PFSK-1 (cell line): ENCODE measurements at regions not wholly inside any gene's neighbourhood (a gene's known extent, or its start where the extent isn't known, plus 50 kb on each side); places are given as distances from the start of the nearest gene placed in this dataset.

Experiments
- FOXP2 ChIP-seq: optimal IDR thresholded peaks from 2 replicates; pipeline ENCODE3; 2011; ENCODE audit warnings: borderline replicate concordance, control low read depth, inconsistent platforms; ENCODE audit not compliant: insufficient read depth; ENCODE audit errors: extremely low read length, extremely low read depth
- POLR2AphosphoS5 ChIP-seq: IDR thresholded peaks from 2 replicates; pipeline ENCODE4 v1.6.1; 2012; ENCODE audit warnings: low read depth, mild to moderate bottlenecking, control low read depth, low read length, moderate library complexity
- REST ChIP-seq, 2 experiments: IDR thresholded peaks; 2 replicates each; pipeline versions ENCODE4 v1.6.1 to v1.8.0; 2011 to 2012; ENCODE audit warnings: low read depth in 2 of 2, low read length in 2 of 2, control low read depth in 1 of 2, inconsistent platforms in 1 of 2, mild to moderate bottlenecking in 1 of 2, moderate library complexity in 1 of 2; ENCODE audit not compliant: insufficient read depth in 1 of 2
- SIN3A ChIP-seq: IDR thresholded peaks from 2 replicates; pipeline ENCODE4 v1.6.1; 2012; ENCODE audit warnings: mild to moderate bottlenecking, low read length, moderate library complexity, borderline replicate concordance; ENCODE audit not compliant: insufficient read depth
- TAF1 ChIP-seq: IDR thresholded peaks from 2 replicates; pipeline ENCODE4 v1.6.1; 2012; ENCODE audit warnings: low read length, control low read depth, borderline replicate concordance; ENCODE audit not compliant: insufficient read depth

GRCh38 chr4:112077743-112078142, 67.5 kb upstream of the FAM241A start:
- TF ChIP-seq FOXP2 (no peak), POLR2AphosphoS5 (no peak), REST (IDR thresholded peaks at IDR 0.05; ENCODE audit: insufficient read depth in 1 of 2, low read depth in 2 of 2, low read length in 2 of 2) (no peak), TAF1 (no peak), SIN3A (no peak)

DNA sequence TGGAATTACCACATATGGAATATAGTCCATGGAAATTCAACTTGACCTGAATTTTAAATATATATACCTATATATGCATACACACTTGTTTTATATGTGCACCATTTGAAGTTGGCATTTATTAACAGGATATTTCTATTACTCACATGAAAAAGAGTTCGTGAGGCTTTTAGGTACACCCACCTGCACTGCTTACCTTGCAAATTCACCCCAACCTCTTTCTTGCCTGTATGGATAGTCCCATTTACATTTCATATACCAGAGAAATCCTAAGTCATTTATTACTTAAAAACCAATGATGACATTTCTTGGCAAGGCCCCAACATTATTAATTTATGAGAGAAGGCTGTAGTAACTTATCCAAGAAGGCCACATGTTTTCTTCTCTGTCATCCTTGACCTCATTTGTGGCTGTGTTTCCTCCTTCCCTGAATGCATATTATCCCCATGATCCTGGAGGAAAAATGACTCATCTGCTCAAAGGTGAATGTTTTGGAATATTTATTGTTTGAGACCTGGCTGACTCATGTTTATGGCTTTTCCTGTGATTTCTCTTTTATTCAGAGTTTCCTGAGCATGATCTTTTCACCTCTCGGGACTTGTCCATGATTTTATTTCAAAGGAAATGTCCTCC, 62.2 kb upstream of the FAM241A start:
- no peak for TF ChIP-seq POLR2AphosphoS5
- TF ChIP-seq FOXP2: no peak
- TF ChIP-seq TAF1: no peak
- no peak for TF ChIP-seq REST (IDR thresholded peaks at IDR 0.05; ENCODE audit: insufficient read depth in 1 of 2, low read depth in 2 of 2, low read length in 2 of 2)
- 0 out of 2 replicates have a peak, but pooled peaks have one; percentile 25 for TF ChIP-seq SIN3A

DNA sequence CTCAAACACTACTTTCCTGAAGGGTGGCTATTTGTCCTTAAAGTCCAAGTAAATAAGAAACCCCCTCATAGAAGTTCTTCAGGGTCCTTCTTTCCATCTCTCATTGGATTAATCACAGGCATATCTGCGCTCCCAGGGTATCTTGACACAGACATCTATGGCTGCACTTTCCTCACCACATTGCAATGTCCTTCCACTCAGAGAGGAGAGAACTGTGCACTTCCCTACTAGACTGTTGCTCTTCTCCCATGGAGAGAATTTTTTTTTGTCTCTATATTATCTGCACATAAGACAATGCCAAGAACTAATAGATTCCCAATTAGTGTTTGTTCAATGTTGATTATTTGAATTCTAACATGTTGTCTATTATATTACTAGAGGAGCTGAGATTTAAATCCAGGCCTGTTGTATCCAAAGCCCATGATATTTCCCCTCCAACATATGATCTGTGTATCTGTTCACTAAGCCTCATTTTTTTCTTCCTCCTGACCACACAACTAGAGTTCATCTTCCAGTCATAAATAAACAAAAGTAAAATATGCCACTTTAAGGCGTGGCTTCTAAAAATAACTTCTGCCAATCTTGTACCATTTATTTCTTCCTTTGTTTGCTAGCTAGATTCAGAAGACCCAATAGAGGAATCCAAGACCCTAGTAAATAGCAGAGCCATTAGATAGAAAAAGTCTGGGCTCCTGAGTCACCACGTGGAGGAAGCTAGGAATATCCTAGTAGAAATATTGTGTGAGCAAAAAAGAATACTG, 61.5 kb upstream of the FAM241A start:
- TF ChIP-seq FOXP2 (no peak), REST (IDR thresholded peaks at IDR 0.05; ENCODE audit: insufficient read depth in 1 of 2, low read depth in 2 of 2, low read length in 2 of 2) (no peak), POLR2AphosphoS5 (no peak), SIN3A (no peak)

DNA sequence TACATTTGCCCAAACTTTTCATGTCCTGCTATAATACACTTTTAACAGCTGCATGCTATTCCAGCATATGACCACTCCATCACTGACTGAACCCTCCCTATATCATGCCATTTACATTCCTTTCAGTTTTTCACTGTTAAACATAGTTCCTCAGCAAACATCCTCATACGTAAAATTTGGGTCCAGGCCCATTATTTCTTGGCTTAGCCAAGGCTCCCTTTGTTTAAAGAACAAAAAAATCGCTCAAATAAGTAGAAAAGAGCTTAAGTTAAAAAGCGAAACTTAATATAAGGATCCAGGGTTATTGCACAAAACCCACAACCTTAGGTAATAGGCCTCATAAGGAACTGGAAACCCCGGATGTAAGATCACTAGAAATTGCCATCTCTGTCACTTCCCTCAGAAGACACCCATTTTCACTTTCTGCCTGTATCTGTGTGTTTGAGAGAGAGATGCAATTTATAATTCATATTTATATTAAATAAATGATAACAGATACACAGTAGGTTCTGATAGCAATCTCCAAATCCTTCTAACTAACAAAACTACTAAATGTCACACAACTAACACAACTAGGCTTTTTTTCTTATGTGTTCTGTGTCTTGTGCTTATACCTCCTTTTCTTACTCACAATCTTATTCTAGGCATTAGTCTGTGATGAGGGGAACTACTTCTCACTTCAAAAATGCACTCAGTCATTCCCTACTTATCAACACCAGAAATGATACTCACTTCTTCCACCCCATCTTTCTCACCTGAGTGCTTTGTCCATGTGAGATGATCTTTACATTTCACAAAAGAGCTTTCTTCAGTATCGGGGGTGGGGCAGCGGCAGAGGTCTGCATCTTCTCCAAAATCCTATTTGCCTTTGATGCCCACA, 59.9 kb upstream of the FAM241A start:
- TF ChIP-seq SIN3A: no peak
- no peak for TF ChIP-seq POLR2AphosphoS5

- TF ChIP-seq REST (IDR thresholded peaks at IDR 0.05; ENCODE audit: insufficient read depth in 1 of 2, low read depth in 2 of 2, low read length in 2 of 2) (no peak), FOXP2 (no peak), POLR2AphosphoS5 (no peak), TAF1 (no peak), SIN3A (no peak)
Measured at GRCh38 chr4:112086036-112086434, 59.2 kb upstream of the FAM241A start.
